ENCODE measurements at regions not wholly inside any gene's neighbourhood (a gene's known extent, or its start where the extent isn't known, plus 50 kb on each side); places are given as distances from the start of the nearest gene placed in this dataset.

DNA sequence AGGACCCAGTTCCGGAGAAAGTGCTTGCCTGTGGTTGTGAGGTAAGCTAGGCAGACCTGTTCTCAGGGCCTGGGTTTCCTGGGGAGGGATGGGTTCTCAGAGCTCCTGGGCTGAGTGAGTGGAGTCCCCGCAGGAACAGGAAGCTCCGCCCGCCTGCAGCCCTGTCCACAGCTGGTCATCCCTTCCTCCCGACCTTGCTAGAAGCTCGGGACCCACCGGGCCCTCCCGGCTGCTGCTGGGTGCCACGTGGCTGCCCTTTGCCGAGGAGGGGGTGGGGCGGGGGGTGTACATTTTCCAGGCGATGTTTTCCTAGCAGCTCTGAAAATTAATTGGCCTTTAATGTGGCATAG, 198.1 kb downstream of the C9orf50 start:
- TF ChIP-seq GATA2 (IDR thresholded peaks at IDR 0.05; ENCODE audit: low read depth, low read length) (no peak), GATA3 (IDR thresholded peaks at IDR 0.05; ENCODE audit: low read depth, low read length) (no peak)

DNA sequence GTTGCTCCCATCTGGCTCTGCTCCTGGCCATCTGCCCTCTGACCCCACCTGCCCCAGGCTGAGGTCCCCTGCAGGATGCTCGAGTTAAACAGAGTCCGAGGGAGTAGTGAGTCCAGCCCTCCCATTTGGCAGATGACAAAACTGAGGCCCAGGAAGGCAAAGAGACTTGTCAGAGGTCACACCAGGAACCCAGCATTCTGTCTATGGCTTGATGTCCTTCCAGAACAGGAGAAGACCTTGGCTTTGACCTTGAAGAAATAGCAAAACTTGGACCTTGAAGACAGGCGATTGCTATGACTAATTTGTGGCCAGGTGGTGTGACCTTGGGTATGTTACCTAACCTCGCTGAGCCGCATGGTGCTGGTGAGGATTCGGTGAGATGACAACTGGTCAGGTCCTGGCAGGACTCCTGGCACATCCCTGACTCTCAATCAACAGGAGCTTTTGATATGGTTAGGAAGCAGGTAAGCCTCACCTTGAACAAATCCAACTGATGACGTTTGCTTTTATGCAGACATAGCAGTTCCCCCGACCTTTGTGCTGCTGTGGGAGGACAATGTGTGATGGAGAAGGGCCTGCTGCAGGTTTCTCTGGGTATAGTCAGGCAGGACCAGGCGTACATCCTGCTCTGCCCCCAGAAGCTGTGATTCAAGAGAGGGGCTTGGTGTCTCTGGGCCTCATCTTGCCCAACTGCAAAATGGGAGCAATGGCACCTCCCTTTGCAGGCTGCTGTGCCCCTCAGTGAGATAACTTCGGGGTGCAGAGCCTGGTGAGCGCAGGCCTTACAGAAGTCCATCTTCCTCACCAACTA, 198.7 kb downstream of the C9orf50 start:
- TF ChIP-seq GATA2 (IDR thresholded peaks at IDR 0.05; ENCODE audit: low read depth, low read length), result no peak
- TF ChIP-seq GATA3 (IDR thresholded peaks at IDR 0.05; ENCODE audit: low read depth, low read length), result no peak

DNA sequence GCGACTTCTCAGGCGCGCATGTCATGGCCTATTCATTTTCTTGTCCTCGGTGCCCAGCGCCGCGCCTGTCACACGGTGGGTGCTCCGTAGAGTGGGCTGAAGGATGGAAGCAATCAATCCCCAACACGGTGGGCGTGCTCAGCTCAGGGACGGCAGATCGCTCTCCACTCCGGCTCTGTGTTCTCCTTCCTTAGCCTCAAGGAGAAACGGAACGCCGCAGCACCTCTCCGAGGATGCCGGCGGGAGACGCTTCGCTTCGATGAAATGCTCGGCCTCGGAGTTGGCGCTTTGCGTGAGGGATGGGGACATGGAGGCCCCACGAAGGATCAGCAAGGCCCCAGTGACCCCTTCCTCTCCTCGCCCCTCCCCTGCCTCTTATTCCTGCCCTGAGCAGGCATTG, 199.5 kb downstream of the C9orf50 start:
- TF ChIP-seq GATA3 (IDR thresholded peaks at IDR 0.05; ENCODE audit: low read depth, low read length) (no peak), GATA2 (IDR thresholded peaks at IDR 0.05; ENCODE audit: low read depth, low read length) (no peak)

DNA sequence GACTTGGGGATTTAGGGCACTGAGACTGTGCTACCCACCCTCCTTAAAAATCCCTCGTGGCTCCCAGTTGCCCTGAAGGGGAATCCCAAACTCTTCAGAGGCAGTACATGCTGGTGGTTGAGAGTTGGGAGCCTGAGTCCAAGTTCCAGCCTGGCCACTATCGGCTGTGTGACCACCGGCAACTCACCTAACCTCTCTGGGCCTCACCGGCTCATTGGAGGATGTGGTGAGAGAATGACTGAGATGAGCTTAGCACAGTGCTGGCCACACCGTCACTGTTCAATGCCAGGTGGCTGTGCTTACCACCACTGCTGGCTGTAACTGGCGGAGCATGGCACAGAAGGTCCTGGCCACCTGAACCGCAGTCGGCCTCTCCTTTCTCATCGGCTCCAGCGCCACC, 200.2 kb downstream of the C9orf50 start:
- TF ChIP-seq GATA2 (IDR thresholded peaks at IDR 0.05; ENCODE audit: low read depth, low read length) (no peak), GATA3 (IDR thresholded peaks at IDR 0.05; ENCODE audit: low read depth, low read length) (no peak)

DNA sequence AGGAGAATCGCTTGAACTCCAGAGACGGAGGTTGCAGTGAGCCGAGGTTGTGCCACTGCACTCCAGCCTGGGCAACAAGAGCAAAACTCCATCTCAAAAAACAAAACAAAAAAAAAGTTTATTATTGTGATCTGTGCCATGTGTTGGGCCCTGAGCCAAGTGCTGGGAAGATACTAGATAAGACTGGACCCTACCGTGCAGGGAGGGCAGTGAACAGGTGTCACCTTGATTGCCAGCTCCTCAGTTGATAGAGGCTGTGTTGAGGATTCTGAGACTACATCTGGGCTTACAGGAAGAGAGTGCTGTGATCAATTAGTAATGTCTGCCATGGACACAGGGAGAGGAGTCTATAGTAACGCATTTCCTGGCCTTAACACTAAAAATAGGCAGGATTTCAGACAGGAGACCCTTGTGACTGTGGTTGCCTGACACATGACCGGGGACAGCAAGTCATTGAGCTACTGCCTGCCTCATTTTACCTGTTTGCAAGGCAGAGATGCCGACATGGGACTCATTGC, 201.5 kb downstream of the C9orf50 start:
- no peak for TF ChIP-seq GATA3 (IDR thresholded peaks at IDR 0.05; ENCODE audit: low read depth, low read length)
- TF ChIP-seq GATA2 (IDR thresholded peaks at IDR 0.05; ENCODE audit: low read depth, low read length), result peak; percentile 64

DNA sequence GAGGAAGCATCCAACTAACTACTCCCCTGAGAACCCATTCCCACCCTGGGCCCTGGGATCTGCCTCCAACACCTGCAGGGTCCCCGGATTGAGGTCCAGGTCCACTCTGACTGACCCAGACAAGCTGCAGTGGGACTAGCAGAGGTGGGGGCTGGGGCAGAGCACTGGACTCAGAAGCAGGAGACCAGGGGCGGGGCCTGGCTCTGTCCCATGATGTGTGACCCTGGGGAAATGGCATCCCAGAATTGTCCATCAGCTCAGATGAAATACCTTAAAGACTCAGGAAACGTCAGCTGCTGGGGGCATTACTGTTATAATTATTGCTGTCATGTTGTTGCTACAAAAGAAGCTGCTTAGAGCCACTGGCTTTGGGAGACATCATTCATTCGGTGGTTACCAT, 202.4 kb downstream of the C9orf50 start:
- TF ChIP-seq GATA3 (IDR thresholded peaks at IDR 0.05; ENCODE audit: low read depth, low read length) (no peak), GATA2 (IDR thresholded peaks at IDR 0.05; ENCODE audit: low read depth, low read length) (no peak)

DNA sequence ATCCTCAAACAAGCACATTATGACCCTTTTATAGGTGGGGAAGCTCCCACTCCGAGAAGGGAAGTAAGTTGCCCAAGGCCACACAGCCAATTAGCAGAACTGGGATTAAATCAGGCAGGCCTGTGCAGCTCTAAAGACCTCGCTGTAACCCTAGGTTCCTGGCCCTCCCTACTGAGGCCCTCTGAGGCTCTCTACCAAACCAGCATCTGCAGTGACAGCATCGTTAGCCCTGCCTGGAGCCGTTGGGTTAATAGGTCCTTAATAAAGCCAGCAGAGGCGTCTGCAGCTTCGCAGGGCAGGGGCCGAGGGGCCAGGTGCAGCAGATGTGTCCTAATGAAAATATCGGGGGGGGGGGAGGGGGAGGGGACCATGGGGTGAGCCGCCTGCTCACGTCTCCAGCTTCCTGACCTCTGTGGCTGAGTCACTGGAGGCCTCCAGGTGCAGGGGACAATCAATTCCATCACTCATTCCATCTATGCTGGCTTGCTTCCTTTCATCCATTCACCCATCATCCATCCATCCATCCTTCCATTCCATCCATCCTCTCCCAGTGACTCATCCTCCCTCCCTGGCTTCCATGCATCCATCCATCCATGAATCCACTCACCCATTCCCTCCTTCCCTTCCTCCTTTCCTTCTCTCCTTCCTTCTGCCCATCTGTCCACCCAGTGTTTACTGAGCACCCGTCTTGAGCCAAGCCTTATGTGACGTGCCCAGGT, 203.9 kb downstream of the C9orf50 start:
- TF ChIP-seq GATA2 (IDR thresholded peaks at IDR 0.05; ENCODE audit: low read depth, low read length) (no peak), GATA3 (IDR thresholded peaks at IDR 0.05; ENCODE audit: low read depth, low read length) (no peak)

DNA sequence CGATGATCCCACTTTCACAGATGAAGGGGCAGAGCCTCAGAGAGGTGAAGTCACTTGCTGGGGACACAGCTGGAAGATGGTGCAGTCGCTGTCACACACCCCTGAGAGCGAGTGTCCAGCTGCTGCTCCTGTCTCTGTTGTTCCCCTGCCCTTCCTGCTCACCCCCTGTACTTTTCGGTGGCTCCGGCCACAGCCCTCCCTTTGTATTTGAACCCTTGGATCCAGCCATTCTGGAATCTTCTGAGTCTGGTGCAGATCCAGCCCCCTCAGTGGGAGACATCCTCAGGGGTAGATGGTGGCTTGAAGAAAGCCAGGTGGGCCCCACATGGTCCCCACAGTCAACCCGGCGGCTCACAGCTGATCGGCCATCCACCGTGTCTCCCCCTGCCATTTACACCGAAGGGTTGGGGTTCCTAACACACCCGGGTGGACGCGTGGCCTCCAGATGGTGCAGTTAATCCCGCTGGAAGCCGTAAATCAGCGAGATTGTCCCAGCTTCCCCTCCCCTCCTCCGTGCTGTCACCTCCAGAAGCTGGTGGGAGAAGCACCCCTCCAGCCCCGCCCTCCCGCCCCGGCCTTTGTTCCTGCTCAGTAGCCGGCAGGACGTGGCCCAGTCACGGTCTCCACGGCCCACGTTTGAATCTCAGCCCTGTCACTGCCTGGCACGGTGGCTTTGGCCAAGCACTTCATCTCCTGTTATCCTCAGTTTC, 204.8 kb downstream of the C9orf50 start:
- TF ChIP-seq GATA3 (IDR thresholded peaks at IDR 0.05; ENCODE audit: low read depth, low read length) (no peak), GATA2 (IDR thresholded peaks at IDR 0.05; ENCODE audit: low read depth, low read length) (no peak)

DNA sequence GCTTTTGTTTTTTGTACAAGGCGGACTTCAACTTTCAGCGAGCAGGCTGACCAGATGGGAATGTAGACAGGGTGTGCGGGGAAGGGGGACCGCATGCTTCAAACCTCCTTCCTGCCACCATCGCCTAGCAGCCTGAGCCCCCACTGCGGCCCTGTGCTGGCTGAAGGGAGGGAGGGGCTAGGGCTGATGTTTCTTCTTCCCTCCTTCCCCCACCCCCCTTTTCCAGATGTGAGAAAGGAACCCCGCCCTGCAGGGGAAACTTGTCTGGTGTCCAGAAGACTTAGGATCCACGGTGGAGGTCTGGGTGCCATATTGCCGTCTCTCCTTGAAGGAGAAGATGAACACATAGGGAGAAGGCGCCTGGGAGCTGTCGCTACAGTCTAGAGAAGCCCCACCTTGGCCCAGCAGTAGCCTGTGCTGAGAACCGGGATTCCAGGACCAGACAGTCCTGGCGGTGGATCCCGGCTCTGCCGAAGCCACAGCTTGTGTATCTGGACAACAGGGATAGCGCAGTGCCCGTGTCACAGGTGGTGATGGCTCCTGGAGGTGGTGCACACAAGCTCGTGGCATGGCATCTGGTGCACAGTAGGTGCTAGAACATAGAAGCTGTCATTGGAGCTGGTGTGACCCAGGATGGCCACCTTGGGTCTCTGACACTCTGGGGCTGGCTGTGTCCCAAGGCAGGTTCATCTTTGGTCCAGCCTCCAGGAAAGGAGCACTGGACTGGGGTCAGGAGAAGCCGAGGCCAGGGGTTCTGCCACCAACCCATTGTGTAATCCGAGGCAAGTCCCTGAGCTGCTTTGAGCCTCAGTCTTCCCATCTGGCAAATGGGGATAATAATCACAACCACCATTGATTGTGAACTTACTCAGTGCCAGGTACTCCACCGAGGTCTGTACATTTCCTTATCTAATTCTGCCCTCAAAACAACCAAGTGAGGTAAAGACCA, 205.6 kb downstream of the C9orf50 start:
- no peak for TF ChIP-seq GATA3 (IDR thresholded peaks at IDR 0.05; ENCODE audit: low read depth, low read length)
- no peak for TF ChIP-seq GATA2 (IDR thresholded peaks at IDR 0.05; ENCODE audit: low read depth, low read length)

DNA sequence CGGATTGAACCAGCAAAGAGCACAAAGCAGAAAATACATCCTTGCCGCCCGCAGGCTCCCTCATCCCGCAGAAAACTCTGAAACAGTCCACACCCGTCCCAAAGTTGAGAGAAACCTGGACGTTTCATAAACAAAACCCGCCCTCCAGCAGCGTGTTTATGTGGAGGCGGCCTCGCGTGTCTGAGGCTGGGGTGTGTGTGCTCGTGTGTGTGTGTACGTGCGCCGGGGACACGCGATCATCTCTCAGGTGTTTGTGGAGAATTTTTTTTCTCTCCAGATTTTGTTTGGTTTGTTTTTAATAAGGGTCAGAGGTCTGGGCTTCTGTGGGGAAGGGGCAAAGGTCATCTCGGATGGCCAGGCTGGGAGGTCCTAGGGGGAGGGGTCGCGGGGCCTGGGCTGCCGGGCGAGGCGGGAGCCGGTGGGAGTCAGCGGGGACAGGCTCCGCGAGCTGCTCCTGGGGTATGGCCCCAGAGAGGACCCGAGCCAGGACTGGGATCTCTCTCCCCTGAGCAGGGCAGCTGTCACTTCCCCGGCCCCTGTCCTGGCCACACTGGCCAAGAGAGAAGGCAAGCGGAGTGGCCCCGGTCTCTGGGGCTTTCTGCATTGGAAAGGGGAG, 206.4 kb downstream of the C9orf50 start:
- TF ChIP-seq GATA2 (IDR thresholded peaks at IDR 0.05; ENCODE audit: low read depth, low read length) (no peak), GATA3 (IDR thresholded peaks at IDR 0.05; ENCODE audit: low read depth, low read length) (no peak)

DNA sequence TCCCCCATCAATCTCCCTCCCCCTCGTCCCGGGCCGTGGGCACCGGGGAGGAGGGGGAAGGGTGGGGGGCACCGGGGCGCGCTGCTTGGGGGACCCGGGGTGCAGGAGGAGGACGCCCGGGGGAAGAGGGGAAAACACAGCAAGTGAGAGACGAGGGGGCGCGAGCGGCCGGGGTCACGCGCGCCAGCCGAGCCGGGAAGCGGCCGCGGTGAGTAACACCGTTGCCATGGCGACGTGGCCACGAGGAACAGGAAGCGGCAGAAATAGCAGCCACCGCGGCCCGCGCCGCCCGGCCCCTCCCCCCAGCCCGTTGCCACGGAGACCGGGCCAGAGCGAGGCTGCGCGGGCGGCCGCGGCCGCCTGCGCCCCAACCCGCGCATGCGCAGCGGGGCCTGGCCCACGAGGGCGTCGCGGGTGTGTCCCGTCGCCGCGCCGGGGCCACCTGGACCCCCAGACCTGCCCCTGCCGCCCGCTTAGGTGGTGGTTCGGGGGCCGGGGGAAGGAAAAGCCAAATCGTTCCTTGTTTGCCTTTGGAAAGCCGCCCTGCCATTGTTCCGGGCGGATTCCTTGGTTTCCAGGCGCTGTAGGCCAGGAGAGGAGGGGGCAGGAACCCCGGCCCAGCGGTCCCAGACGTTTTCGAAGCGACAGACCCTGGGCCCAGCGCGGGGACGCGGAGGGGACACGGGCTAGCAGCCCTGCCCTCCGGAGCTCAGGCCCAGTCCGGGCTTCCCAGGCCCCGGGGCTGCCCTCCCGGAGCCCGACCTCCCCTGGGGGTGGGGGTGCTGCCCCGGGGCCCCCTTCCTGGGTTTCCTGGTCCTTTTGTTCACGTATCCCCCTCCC, 207.1 kb downstream of the C9orf50 start:
- TF ChIP-seq GATA2 (IDR thresholded peaks at IDR 0.05; ENCODE audit: low read depth, low read length) (no peak), GATA3 (IDR thresholded peaks at IDR 0.05; ENCODE audit: low read depth, low read length) (no peak)

All from SH-SY5Y (cell line).